ENCODE measurements at regions not wholly inside any gene's neighbourhood (a gene's known extent, or its start where the extent isn't known, plus 50 kb on each side); places are given as distances from the start of the nearest gene placed in this dataset.

GRCh38 chr2:81870119-81870518 lies 1565.6 kb upstream of the LRRTM1 start:
- no peak for TF ChIP-seq ZBTB10 (tag by site-specific recombination; IDR thresholded peaks at IDR 0.05)
- TF ChIP-seq MEIS1 (CRISPR knock-in tag; IDR thresholded peaks at IDR 0.05; ENCODE audit: borderline replicate concordance), result no peak
- no peak for TF ChIP-seq REST (tag by site-specific recombination; IDR thresholded peaks at IDR 0.05)
- TF ChIP-seq CTCF (tag by site-specific recombination; IDR thresholded peaks at IDR 0.05), result no peak
- no peak for TF ChIP-seq GFI1B (tag by site-specific recombination; IDR thresholded peaks at IDR 0.05)
- no peak for TF ChIP-seq ZBTB21 (tag by site-specific recombination; IDR thresholded peaks at IDR 0.05)

All from HEK293 (cell line).